ENCODE measurements at regions not wholly inside any gene's neighbourhood (a gene's known extent, or its start where the extent isn't known, plus 50 kb on each side); places are given as distances from the start of the nearest gene placed in this dataset.

DNA sequence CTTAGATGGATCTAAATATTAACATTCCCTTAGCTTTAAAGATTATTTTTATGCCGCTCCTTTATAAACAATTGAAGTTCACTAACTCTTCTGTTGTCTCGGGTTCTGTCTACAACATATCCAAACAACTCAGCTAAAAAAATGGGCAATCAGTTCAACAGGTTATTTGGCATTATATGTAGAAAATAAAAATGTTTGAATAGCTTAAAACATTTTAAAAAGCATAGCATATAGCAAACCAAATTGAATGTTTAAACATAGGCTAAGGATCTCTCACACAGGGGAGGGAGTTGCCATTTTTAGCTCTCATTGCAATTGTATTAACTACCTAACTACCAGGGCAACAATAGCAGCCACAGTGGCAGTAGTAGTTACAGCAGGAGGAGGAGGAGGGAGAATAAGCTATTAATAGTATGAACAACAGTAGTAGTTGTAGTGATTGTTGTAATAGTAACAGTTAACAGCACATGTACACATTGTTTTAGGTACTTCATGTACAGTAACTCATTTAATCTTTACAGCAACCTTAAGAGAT lies 404.2 kb downstream of the KCNRG start:
- intact Hi-C loops (cut with DNase I), result no loop called here
- Histone ChIP-seq H3K4me1 (peaks cover 42 to 54% (median 49%) of the 10 kb centered on the region in 4 donors), H3K27ac (replicated peaks in 1 of 4) (peak overlapping the region; percentile 53 to 64 (median 56)), H3K9me3 (no peaks in the 10 kb centered on the region), H3K4me3 (peak overlapping the region; percentile 11 to 38 (median 26)), H3K27me3 (no peaks in the 10 kb centered on the region), H3K36me3 (no peaks in the 10 kb centered on the region)
- WGBS, result 50% methylated on average over 2 of the region's 2 CpGs
- no peak for DNase-seq (ENCODE audit: extremely low spot score)
- TF ChIP-seq POLR2AphosphoS5 (IDR thresholded peaks at IDR 0.05) (no peak), EP300 (IDR thresholded peaks at IDR 0.05) (no peak), POLR2A (IDR thresholded peaks at IDR 0.05; ENCODE audit: low read depth) (no peak)
- TF ChIP-seq, protein P1, sequence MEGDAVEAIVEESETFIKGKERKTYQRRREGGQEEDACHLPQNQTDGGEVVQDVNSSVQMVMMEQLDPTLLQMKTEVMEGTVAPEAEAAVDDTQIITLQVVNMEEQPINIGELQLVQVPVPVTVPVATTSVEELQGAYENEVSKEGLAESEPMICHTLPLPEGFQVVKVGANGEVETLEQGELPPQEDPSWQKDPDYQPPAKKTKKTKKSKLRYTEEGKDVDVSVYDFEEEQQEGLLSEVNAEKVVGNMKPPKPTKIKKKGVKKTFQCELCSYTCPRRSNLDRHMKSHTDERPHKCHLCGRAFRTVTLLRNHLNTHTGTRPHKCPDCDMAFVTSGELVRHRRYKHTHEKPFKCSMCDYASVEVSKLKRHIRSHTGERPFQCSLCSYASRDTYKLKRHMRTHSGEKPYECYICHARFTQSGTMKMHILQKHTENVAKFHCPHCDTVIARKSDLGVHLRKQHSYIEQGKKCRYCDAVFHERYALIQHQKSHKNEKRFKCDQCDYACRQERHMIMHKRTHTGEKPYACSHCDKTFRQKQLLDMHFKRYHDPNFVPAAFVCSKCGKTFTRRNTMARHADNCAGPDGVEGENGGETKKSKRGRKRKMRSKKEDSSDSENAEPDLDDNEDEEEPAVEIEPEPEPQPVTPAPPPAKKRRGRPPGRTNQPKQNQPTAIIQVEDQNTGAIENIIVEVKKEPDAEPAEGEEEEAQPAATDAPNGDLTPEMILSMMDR (IDR thresholded peaks at IDR 0.05), result no peak

DNA sequence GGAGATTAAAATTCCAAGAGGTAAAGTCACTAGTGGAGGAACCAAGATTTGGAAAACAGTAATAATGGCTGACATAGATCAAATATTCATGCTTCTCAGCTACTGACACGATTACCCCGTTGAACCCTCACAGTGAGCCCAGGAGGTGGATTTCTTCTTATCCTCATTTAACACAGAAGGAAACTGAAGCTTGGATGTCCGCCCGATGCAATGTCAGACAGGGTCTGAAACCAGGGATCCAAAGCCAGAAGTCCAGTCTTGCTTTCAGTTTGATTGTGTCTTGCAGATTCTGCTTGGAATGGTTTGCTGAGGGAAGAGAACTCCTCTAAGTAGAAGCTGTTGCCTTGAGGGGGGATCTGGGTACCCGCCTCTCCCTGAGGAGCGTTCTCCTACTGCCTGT lies 404.7 kb downstream of the KCNRG start:
- Histone ChIP-seq H3K27ac (replicated peaks in 1 of 4) (peak overlapping the region; percentile 53 to 64 (median 56)), H3K9me3 (no peaks in the 10 kb centered on the region), H3K4me3 (peak overlapping the region; percentile 11 to 38 (median 26)), H3K36me3 (no peaks in the 10 kb centered on the region), H3K4me1 (peaks cover 42 to 54% (median 49%) of the 10 kb centered on the region in 4 donors), H3K27me3 (no peaks in the 10 kb centered on the region)
- 19% methylated on average over 6 of the region's 6 CpGs for WGBS
- intact Hi-C loops (cut with DNase I), result no loop called here
- no peak for DNase-seq (ENCODE audit: extremely low spot score)
- TF ChIP-seq EP300 (IDR thresholded peaks at IDR 0.05) (no peak), POLR2A (IDR thresholded peaks at IDR 0.05; ENCODE audit: low read depth) (no peak), POLR2AphosphoS5 (IDR thresholded peaks at IDR 0.05) (no peak)
- TF ChIP-seq, protein P1 (IDR thresholded peaks at IDR 0.05), result no peak

GRCh38 chr13:50420718-50421472 lies 405.7 kb downstream of the KCNRG start:
- Histone ChIP-seq H3K36me3 (no peaks in the 10 kb centered on the region), H3K4me3 (no peak overlapping the region), H3K4me1 (peaks cover 42 to 54% (median 49%) of the 10 kb centered on the region in 4 donors), H3K9me3 (no peaks in the 10 kb centered on the region), H3K27ac (replicated peaks in 1 of 4) (peak overlapping the region; percentile 40 to 55 (median 52)), H3K27me3 (no peaks in the 10 kb centered on the region)
- DNase-seq (ENCODE audit: extremely low spot score), result no peak
- intact Hi-C loops (cut with DNase I), result no loop called here
- 50% methylated on average over 6 of the region's 6 CpGs for WGBS
- TF ChIP-seq POLR2AphosphoS5 (IDR thresholded peaks at IDR 0.05) (no peak), EP300 (IDR thresholded peaks at IDR 0.05) (no peak), POLR2A (IDR thresholded peaks at IDR 0.05; ENCODE audit: low read depth) (no peak)
- TF ChIP-seq, protein P1 (IDR thresholded peaks at IDR 0.05), result no peak

DNA sequence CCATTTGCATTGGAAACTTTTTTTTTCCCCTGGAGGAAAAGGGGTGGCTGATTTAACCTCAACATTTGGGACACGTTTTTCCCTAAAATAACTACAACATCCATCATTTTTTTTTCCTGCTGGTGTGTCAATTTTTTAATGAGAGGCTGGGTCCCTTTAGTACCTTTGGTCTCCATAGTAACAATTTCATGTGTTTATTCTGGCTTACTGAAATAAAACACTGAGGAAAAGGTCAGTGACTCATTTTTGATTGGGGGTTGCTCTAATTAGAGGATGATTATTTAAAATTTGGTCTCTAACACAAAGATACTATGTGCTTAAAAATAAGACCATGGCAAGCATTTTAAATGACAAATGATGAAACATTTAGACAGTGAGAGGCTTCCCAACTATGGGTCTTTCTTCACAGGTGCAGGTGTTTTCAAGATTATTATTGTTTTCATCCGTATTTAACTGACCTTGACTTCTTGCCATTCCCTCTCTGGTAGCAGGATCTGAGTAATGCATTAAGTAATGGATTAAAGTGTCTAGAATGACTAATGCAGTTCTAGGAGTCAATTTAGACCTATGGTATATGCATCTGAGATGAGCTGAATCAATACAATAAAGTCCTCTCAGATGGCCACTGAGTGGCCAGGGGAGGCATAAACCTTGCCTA lies 406.4 kb downstream of the KCNRG start:
- no peaks in the 10 kb centered on the region for H3K27me3 ChIP-seq
- peaks cover 46 to 55% (median 51%) of the 10 kb centered on the region in 4 donors for H3K4me1 ChIP-seq
- no peak for DNase-seq (ENCODE audit: extremely low spot score)
- peak overlapping the region; percentile 8 to 53 (median 45) for H3K27ac ChIP-seq (replicated peaks in 1 of 4)
- H3K9me3 ChIP-seq, result no peaks in the 10 kb centered on the region
- no peaks in the 10 kb centered on the region for H3K36me3 ChIP-seq
- TF ChIP-seq EP300 (IDR thresholded peaks at IDR 0.05) (no peak), POLR2AphosphoS5 (IDR thresholded peaks at IDR 0.05) (no peak), POLR2A (IDR thresholded peaks at IDR 0.05; ENCODE audit: low read depth) (no peak)
- TF ChIP-seq, protein P1 (IDR thresholded peaks at IDR 0.05), result no peak
- WGBS, result 27% methylated on average over 2 of the region's 2 CpGs
- intact Hi-C loops (cut with DNase I), result no loop called here
- no peak overlapping the region for H3K4me3 ChIP-seq

Measured in esophagus muscularis mucosa (tissue), 4 donors.